ENCODE measurements at regions not wholly inside any gene's neighbourhood (a gene's known extent, or its start where the extent isn't known, plus 50 kb on each side); places are given as distances from the start of the nearest gene placed in this dataset.

DNA sequence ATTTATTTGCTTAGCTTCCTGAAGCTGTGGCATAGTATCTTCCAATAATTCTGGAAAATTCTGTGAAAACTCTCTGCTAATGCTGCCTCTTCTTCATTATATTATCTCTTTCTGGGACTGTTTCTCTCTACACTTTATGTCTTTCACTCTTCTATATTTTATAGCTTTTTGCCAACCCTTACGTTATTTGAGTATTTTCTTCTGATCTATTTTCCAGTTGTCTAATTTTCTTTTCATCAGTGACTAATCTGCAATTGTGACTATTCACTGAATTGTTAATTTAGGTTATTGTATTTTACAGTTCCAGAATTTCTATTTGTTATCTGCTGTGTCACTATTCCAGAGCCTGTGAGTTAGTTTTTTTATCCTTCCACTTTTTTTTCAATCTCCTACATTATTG lies 273.4 kb upstream of the PHYHIPL start:
- no peak overlapping the region for H2AFZ ChIP-seq (ENCODE audit: low read depth, low read length)
- H3K9me3 ChIP-seq (ENCODE audit: insufficient read depth, low read length), result no peaks in the 10 kb centered on the region
- H3K36me3 ChIP-seq (replicated peaks; ENCODE audit: low read depth, low read length), result no peaks in the 10 kb centered on the region
- H3K4me3 ChIP-seq (ENCODE audit: low read length), result no peak overlapping the region
- no peaks in the 10 kb centered on the region for H3K79me2 ChIP-seq (ENCODE audit: low read length)
- no peak for TF ChIP-seq EZH2phosphoT487 (IDR thresholded peaks at IDR 0.05; ENCODE audit: low read depth)
- TF ChIP-seq, protein P1, sequence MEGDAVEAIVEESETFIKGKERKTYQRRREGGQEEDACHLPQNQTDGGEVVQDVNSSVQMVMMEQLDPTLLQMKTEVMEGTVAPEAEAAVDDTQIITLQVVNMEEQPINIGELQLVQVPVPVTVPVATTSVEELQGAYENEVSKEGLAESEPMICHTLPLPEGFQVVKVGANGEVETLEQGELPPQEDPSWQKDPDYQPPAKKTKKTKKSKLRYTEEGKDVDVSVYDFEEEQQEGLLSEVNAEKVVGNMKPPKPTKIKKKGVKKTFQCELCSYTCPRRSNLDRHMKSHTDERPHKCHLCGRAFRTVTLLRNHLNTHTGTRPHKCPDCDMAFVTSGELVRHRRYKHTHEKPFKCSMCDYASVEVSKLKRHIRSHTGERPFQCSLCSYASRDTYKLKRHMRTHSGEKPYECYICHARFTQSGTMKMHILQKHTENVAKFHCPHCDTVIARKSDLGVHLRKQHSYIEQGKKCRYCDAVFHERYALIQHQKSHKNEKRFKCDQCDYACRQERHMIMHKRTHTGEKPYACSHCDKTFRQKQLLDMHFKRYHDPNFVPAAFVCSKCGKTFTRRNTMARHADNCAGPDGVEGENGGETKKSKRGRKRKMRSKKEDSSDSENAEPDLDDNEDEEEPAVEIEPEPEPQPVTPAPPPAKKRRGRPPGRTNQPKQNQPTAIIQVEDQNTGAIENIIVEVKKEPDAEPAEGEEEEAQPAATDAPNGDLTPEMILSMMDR (IDR thresholded peaks at IDR 0.05; ENCODE audit: low read depth, low read length), result no peak
- H3K9ac ChIP-seq (ENCODE audit: low read length), result no peak overlapping the region
- no peaks in the 10 kb centered on the region for H3K4me1 ChIP-seq (ENCODE audit: low read length)
- H4K20me1 ChIP-seq (ENCODE audit: insufficient read depth, low read length), result no peaks in the 10 kb centered on the region
- no peaks in the 10 kb centered on the region for H3K27me3 ChIP-seq (ENCODE audit: low read depth, low read length)
- no peak overlapping the region for H3K27ac ChIP-seq (ENCODE audit: low read length)
- no peak overlapping the region for H3K4me2 ChIP-seq (ENCODE audit: low read length)

DNA sequence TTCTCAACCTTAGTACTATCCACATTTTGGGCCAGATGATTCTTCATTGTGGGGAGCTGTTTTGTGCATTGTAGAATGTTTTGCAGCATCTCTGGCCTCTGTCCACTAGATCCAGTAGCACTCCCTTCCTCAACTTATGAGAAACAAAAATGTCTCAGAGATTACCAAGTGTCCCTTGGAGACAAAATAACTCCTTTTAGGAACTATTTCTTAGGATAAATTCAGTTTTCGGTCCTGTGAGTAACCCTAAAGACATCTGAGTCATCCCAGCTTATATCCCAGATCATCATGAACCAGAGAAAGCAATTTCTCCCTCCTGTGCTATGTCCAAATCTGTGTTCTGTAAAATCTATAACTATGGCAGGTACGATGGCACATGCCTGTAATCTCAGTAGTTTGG lies 266.6 kb upstream of the PHYHIPL start:
- Histone ChIP-seq H4K20me1 (ENCODE audit: insufficient read depth, low read length) (no peaks in the 10 kb centered on the region), H3K36me3 (replicated peaks; ENCODE audit: low read depth, low read length) (no peaks in the 10 kb centered on the region), H2AFZ (ENCODE audit: low read depth, low read length) (no peak overlapping the region), H3K9me3 (ENCODE audit: insufficient read depth, low read length) (no peaks in the 10 kb centered on the region), H3K4me3 (ENCODE audit: low read length) (no peak overlapping the region), H3K79me2 (ENCODE audit: low read length) (no peaks in the 10 kb centered on the region), H3K27me3 (ENCODE audit: low read depth, low read length) (no peaks in the 10 kb centered on the region), H3K4me2 (ENCODE audit: low read length) (no peak overlapping the region), H3K9ac (ENCODE audit: low read length) (no peak overlapping the region), H3K27ac (ENCODE audit: low read length) (no peak overlapping the region), H3K4me1 (ENCODE audit: low read length) (no peaks in the 10 kb centered on the region)
- TF ChIP-seq, protein P1 (IDR thresholded peaks at IDR 0.05; ENCODE audit: low read depth, low read length), result no peak
- no peak for TF ChIP-seq EZH2phosphoT487 (IDR thresholded peaks at IDR 0.05; ENCODE audit: low read depth)

DNA sequence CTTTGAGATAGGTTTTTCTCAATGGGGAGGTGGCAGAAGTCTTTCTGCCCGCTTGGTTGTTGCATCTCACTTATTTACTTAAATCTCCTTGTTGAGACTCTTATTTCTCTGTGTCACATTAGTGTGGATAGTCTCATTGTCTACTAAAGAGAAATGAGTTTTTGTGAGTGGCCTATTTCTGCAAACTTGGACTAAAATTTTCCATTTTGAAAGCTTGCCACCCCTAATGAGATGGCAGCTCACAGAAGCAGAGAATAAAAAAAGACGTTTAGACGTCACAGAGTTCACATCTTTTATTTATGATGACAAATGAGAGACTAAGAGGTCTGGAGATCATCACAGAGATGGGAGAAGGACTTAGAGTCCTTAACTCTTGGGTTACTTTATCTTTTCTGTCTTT lies 262.7 kb upstream of the PHYHIPL start:
- Histone ChIP-seq H3K79me2 (ENCODE audit: low read length) (no peaks in the 10 kb centered on the region), H3K27ac (ENCODE audit: low read length) (no peak overlapping the region), H3K4me2 (ENCODE audit: low read length) (no peak overlapping the region), H3K9me3 (ENCODE audit: insufficient read depth, low read length) (no peaks in the 10 kb centered on the region), H3K4me3 (ENCODE audit: low read length) (no peak overlapping the region), H4K20me1 (ENCODE audit: insufficient read depth, low read length) (no peaks in the 10 kb centered on the region), H3K36me3 (replicated peaks; ENCODE audit: low read depth, low read length) (no peaks in the 10 kb centered on the region), H3K27me3 (ENCODE audit: low read depth, low read length) (no peaks in the 10 kb centered on the region), H3K9ac (ENCODE audit: low read length) (no peak overlapping the region), H3K4me1 (ENCODE audit: low read length) (no peaks in the 10 kb centered on the region), H2AFZ (ENCODE audit: low read depth, low read length) (no peak overlapping the region)
- TF ChIP-seq, protein P1 (IDR thresholded peaks at IDR 0.05; ENCODE audit: low read depth, low read length), result no peak
- TF ChIP-seq EZH2phosphoT487 (IDR thresholded peaks at IDR 0.05; ENCODE audit: low read depth), result no peak

DNA sequence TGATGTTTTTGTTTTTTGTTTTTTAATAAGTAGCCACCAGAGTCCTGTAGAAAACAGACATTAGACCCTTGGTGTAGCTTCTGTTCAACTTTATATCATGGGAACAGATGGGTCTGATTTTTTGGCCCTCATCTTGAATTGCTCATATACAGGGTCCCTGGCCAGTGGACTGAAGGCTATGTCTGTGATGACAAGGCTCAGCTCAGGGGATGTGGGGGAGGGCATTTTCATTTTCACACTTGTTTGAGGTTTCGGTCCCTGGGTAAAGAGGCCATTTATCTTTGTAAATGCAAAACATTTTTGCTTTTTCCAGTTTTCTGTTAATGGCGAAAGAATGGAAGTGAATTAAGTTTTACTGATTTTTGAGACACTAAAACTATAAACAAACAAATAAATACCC lies 257.6 kb upstream of the PHYHIPL start:
- TF ChIP-seq, protein P1 (IDR thresholded peaks at IDR 0.05; ENCODE audit: low read depth, low read length), result no peak
- TF ChIP-seq EZH2phosphoT487 (IDR thresholded peaks at IDR 0.05; ENCODE audit: low read depth), result no peak
- H3K9ac ChIP-seq (ENCODE audit: low read length), result no peak overlapping the region
- no peak overlapping the region for H3K27ac ChIP-seq (ENCODE audit: low read length)
- no peak overlapping the region for H2AFZ ChIP-seq (ENCODE audit: low read depth, low read length)
- no peak overlapping the region for H3K4me3 ChIP-seq (ENCODE audit: low read length)
- no peaks in the 10 kb centered on the region for H3K79me2 ChIP-seq (ENCODE audit: low read length)
- no peaks in the 10 kb centered on the region for H3K4me1 ChIP-seq (ENCODE audit: low read length)
- no peaks in the 10 kb centered on the region for H3K9me3 ChIP-seq (ENCODE audit: insufficient read depth, low read length)
- no peaks in the 10 kb centered on the region for H4K20me1 ChIP-seq (ENCODE audit: insufficient read depth, low read length)
- H3K36me3 ChIP-seq (replicated peaks; ENCODE audit: low read depth, low read length), result no peaks in the 10 kb centered on the region
- no peaks in the 10 kb centered on the region for H3K27me3 ChIP-seq (ENCODE audit: low read depth, low read length)
- no peak overlapping the region for H3K4me2 ChIP-seq (ENCODE audit: low read length)

Measured in OCI-LY3 (cell line).